ENCODE measurements at regions not wholly inside any gene's neighbourhood (a gene's known extent, or its start where the extent isn't known, plus 50 kb on each side); places are given as distances from the start of the nearest gene placed in this dataset.

DNA sequence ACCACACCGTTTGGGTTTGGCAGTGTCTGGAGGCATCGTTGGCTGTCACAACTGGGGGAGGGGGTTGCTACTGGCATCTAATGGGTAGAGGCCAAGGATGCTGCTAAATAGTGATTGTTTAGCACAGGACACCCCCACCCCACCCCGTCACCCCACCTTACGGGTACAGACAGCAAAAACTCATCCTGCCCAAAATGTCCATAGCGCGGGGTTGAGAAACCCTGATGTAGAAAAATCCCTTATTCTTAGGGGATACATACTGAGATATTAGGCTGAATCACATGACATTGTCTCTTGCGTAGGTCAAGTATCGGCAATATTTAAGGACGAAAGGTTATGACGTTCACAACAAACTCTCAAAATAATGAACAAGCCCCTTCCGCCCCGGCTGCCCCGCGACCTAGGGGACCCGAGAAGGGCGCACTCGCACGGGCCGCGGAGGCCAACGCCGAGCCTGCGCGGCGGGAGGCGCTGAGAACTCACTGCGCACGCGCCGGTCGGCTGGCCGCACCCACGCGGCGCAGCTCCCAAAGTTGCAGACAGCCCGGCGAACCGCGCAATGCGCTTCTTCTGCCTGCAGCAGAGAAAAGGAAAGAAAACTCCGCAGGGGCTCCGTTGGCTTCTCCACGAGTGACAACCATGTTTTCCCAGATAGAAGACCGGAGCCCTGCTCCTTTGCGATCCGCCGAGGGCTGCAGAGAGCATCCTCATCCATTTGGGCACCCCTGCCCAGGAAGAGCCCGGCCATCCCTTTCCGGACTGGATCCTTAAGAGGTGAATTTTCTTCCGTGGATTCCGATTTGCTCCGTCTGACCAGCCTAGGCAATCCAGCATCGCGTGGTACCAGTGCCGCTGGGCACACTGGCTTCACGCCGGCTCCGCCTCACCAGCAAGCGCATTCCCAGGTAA lies 136.8 kb upstream of the CCDC54 start:
- peak in 1 of 2 donors; percentile 18 for TF ChIP-seq POLR2A (IDR thresholded peaks at IDR 0.05)
- TF ChIP-seq, protein P1, sequence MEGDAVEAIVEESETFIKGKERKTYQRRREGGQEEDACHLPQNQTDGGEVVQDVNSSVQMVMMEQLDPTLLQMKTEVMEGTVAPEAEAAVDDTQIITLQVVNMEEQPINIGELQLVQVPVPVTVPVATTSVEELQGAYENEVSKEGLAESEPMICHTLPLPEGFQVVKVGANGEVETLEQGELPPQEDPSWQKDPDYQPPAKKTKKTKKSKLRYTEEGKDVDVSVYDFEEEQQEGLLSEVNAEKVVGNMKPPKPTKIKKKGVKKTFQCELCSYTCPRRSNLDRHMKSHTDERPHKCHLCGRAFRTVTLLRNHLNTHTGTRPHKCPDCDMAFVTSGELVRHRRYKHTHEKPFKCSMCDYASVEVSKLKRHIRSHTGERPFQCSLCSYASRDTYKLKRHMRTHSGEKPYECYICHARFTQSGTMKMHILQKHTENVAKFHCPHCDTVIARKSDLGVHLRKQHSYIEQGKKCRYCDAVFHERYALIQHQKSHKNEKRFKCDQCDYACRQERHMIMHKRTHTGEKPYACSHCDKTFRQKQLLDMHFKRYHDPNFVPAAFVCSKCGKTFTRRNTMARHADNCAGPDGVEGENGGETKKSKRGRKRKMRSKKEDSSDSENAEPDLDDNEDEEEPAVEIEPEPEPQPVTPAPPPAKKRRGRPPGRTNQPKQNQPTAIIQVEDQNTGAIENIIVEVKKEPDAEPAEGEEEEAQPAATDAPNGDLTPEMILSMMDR (IDR thresholded peaks at IDR 0.05): no peak

All from Peyer's patch (tissue), 4 donors.